Skeletal muscle cell (primary cell): ENCODE measurements at regions not wholly inside any gene's neighbourhood (a gene's known extent, or its start where the extent isn't known, plus 50 kb on each side); places are given as distances from the start of the nearest gene placed in this dataset.
"Not testable (repeated sequence)": the region's sequence is repeated elsewhere in the genome, so short reads cannot be mapped to it uniquely, and the experiment has no call there.

Experiments
- DNase-seq: peaks from one replicate; pipeline ENCODE4 v3.0.0-alpha.2; 2010; ENCODE audit warnings: low read depth
- H3K4me3 ChIP-seq: 2 replicates; pipeline ENCODE4 v1.5.1; 2011; ENCODE audit warnings: low read depth, mild to moderate bottlenecking, control low read depth, low read length, moderate library complexity

GRCh38 chr7:52791176-52791700, 244.2 kb upstream of the POM121L12 start:
- DNase-seq: no peak
- no peak overlapping the region for H3K4me3 ChIP-seq

GRCh38 chr7:52786174-52786573, 249.3 kb upstream of the POM121L12 start:
- no peak overlapping the region for H3K4me3 ChIP-seq
- DNase-seq: no peak

- DNase-seq: no peak
- no peak overlapping the region for H3K4me3 ChIP-seq
Measured at GRCh38 chr7:52782348-52782747, 253.1 kb upstream of the POM121L12 start.

GRCh38 chr7:52781250-52781649, 254.2 kb upstream of the POM121L12 start:
- no peak overlapping the region for H3K4me3 ChIP-seq
- no peak for DNase-seq

- no peak for DNase-seq
- no peak overlapping the region for H3K4me3 ChIP-seq
Measured at GRCh38 chr7:52779004-52779403, 256.4 kb upstream of the POM121L12 start.

- H3K4me3 ChIP-seq: no peak overlapping the region
- DNase-seq: no peak
Measured at GRCh38 chr7:52777051-52777822, 258.2 kb upstream of the POM121L12 start.

GRCh38 chr7:52775876-52776275, 259.6 kb upstream of the POM121L12 start:
- no peak for DNase-seq
- H3K4me3 ChIP-seq: no peak overlapping the region

- no peak overlapping the region for H3K4me3 ChIP-seq
Measured at GRCh38 chr7:52771177-52771576, 264.3 kb upstream of the POM121L12 start.

GRCh38 chr7:52764492-52765169, 270.8 kb upstream of the POM121L12 start:
- no peak overlapping the region for H3K4me3 ChIP-seq
- DNase-seq: no peak

More at GRCh38 chr7:52771177-52771576, 264.3 kb upstream of the POM121L12 start:
- no peak for DNase-seq

- DNase-seq: no peak
- H3K4me3 ChIP-seq: no peak overlapping the region
Measured at GRCh38 chr7:52758356-52758755, 277.1 kb upstream of the POM121L12 start.

- no peak overlapping the region for H3K4me3 ChIP-seq
- no peak for DNase-seq
Measured at GRCh38 chr7:52753855-52754254, 281.6 kb upstream of the POM121L12 start.

GRCh38 chr7:52752891-52753290, 282.5 kb upstream of the POM121L12 start:
- DNase-seq: no peak
- no peak overlapping the region for H3K4me3 ChIP-seq

- H3K4me3 ChIP-seq: no peak overlapping the region
- no peak for DNase-seq
Measured at GRCh38 chr7:52749880-52750279, 285.6 kb upstream of the POM121L12 start.

GRCh38 chr7:52747817-52748216, 287.6 kb upstream of the POM121L12 start:
- no peak for DNase-seq
- no peak overlapping the region for H3K4me3 ChIP-seq

- DNase-seq: no peak
- no peak overlapping the region for H3K4me3 ChIP-seq
Measured at GRCh38 chr7:52741670-52742290, 293.7 kb upstream of the POM121L12 start.

GRCh38 chr7:52735656-52736055, 299.8 kb upstream of the POM121L12 start:
- no peak overlapping the region for H3K4me3 ChIP-seq

GRCh38 chr7:52728683-52729082, 306.8 kb upstream of the POM121L12 start:
- not testable (repeated sequence) for DNase-seq, H3K4me3 ChIP-seq

More at GRCh38 chr7:52735656-52736055, 299.8 kb upstream of the POM121L12 start:
- DNase-seq: no peak

GRCh38 chr7:52727632-52728031, 307.8 kb upstream of the POM121L12 start:
- H3K4me3 ChIP-seq: no peak overlapping the region
- no peak for DNase-seq

GRCh38 chr7:52726986-52727385, 308.4 kb upstream of the POM121L12 start:
- DNase-seq: no peak
- H3K4me3 ChIP-seq: no peak overlapping the region

GRCh38 chr7:52726493-52726892, 308.9 kb upstream of the POM121L12 start:
- H3K4me3 ChIP-seq: no peak overlapping the region
- no peak for DNase-seq
